OCI-LY3 (cell line): ENCODE measurements at regions not wholly inside any gene's neighbourhood (a gene's known extent, or its start where the extent isn't known, plus 50 kb on each side); places are given as distances from the start of the nearest gene placed in this dataset.

Experiments
- CTCF ChIP-seq: fragments of 200-600, 300-600 bp; sonication (generic); IDR thresholded peaks from 2 replicates; pipeline ENCODE4 v1.5.1; 2014; ENCODE audit warnings: antibody characterized with exemption, low read length, low read depth
- EZH2phosphoT487 ChIP-seq: fragments of 200-600 bp; shearing (Covaris generic); IDR thresholded peaks from 2 replicates; pipeline ENCODE4 v1.6.1; 2018; ENCODE audit warnings: antibody characterized with exemption, mixed run types, low read depth

DNA sequence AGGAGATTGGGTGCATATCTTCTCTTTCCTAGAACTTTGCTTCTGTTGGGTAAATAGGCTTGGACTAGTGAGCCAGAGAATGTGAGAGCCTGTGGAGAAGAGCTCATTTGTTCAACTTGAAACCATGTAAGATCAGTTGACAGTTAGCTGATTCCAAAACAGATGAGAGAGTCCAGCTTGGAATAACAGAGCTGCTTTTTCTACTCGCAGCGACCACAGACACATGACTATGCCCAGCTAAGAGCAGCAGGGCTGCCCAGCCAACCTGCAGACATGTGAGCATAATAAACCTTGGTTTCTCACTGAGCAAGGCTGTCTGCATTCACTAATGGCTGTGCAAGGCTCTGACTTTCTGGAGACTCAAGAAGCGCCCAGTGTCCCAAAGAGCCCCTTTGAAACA lies 209.2 kb downstream of the C12orf75 start:
- TF ChIP-seq CTCF (no peak), EZH2phosphoT487 (no peak)
